ENCODE measurements at regions not wholly inside any gene's neighbourhood (a gene's known extent, or its start where the extent isn't known, plus 50 kb on each side); places are given as distances from the start of the nearest gene placed in this dataset.

GRCh38 chr3:34196914-34197313 is 398.5 kb downstream of the PDCD6IP start:
- Histone ChIP-seq H3K9me3 (ENCODE audit: control insufficient read depth in 1 of 2, low read length in 2 of 2) (no peaks in the 10 kb centered on the region), H3K27me3 (ENCODE audit: control insufficient read depth in 1 of 2, insufficient read depth in 2 of 2, low read length in 2 of 2) (no peaks in the 10 kb centered on the region), H3K36me3 (ENCODE audit: control insufficient read depth in 1 of 2, insufficient read depth in 2 of 2, low read length in 2 of 2) (no peaks in the 10 kb centered on the region), H3K27ac (ENCODE audit: low read depth, low read length) (no peak overlapping the region), H3K4me3 (ENCODE audit: low read depth in 1 of 2, low read length in 2 of 2) (no peak overlapping the region), H3K9ac (ENCODE audit: low read depth in 1 of 2, low read length in 2 of 2) (no peak overlapping the region), H3K4me1 (ENCODE audit: control insufficient read depth in 1 of 2, insufficient read depth in 2 of 2, low read length in 2 of 2) (peaks cover 0 to 9% of the 10 kb centered on the region in 2 donors)

- Histone ChIP-seq H3K9ac (ENCODE audit: low read depth in 1 of 2, low read length in 2 of 2) (no peak overlapping the region), H3K27me3 (ENCODE audit: control insufficient read depth in 1 of 2, insufficient read depth in 2 of 2, low read length in 2 of 2) (no peaks in the 10 kb centered on the region), H3K27ac (ENCODE audit: low read depth, low read length) (no peak overlapping the region), H3K9me3 (ENCODE audit: control insufficient read depth in 1 of 2, low read length in 2 of 2) (no peaks in the 10 kb centered on the region), H3K4me1 (ENCODE audit: control insufficient read depth in 1 of 2, insufficient read depth in 2 of 2, low read length in 2 of 2) (peaks cover 0 to 9% of the 10 kb centered on the region in 2 donors), H3K36me3 (ENCODE audit: control insufficient read depth in 1 of 2, insufficient read depth in 2 of 2, low read length in 2 of 2) (no peaks in the 10 kb centered on the region), H3K4me3 (ENCODE audit: low read depth in 1 of 2, low read length in 2 of 2) (no peak overlapping the region)
Measured at GRCh38 chr3:34198309-34198708, 399.9 kb downstream of the PDCD6IP start.

GRCh38 chr3:34200576-34200975 is 402.1 kb downstream of the PDCD6IP start:
- Histone ChIP-seq H3K36me3 (ENCODE audit: control insufficient read depth in 1 of 2, insufficient read depth in 2 of 2, low read length in 2 of 2) (no peaks in the 10 kb centered on the region), H3K27me3 (ENCODE audit: control insufficient read depth in 1 of 2, insufficient read depth in 2 of 2, low read length in 2 of 2) (no peaks in the 10 kb centered on the region), H3K4me3 (ENCODE audit: low read depth in 1 of 2, low read length in 2 of 2) (no peak overlapping the region), H3K9me3 (ENCODE audit: control insufficient read depth in 1 of 2, low read length in 2 of 2) (no peaks in the 10 kb centered on the region), H3K4me1 (ENCODE audit: control insufficient read depth in 1 of 2, insufficient read depth in 2 of 2, low read length in 2 of 2) (no peaks in the 10 kb centered on the region), H3K27ac (ENCODE audit: low read depth, low read length) (no peak overlapping the region), H3K9ac (ENCODE audit: low read depth in 1 of 2, low read length in 2 of 2) (no peak overlapping the region)

- H3K36me3 ChIP-seq (ENCODE audit: control insufficient read depth in 1 of 2, insufficient read depth in 2 of 2, low read length in 2 of 2): no peaks in the 10 kb centered on the region
- H3K9ac ChIP-seq (ENCODE audit: low read depth in 1 of 2, low read length in 2 of 2): no peak overlapping the region
- H3K9me3 ChIP-seq (ENCODE audit: control insufficient read depth in 1 of 2, low read length in 2 of 2): no peaks in the 10 kb centered on the region
- H3K27ac ChIP-seq (ENCODE audit: low read depth, low read length): no peak overlapping the region
- no peaks in the 10 kb centered on the region for H3K4me1 ChIP-seq (ENCODE audit: control insufficient read depth in 1 of 2, insufficient read depth in 2 of 2, low read length in 2 of 2)
- no peak overlapping the region for H3K4me3 ChIP-seq (ENCODE audit: low read depth in 1 of 2, low read length in 2 of 2)
- no peaks in the 10 kb centered on the region for H3K27me3 ChIP-seq (ENCODE audit: control insufficient read depth in 1 of 2, insufficient read depth in 2 of 2, low read length in 2 of 2)
Measured at GRCh38 chr3:34202975-34203374, 404.5 kb downstream of the PDCD6IP start.

- H3K9ac ChIP-seq (ENCODE audit: low read depth in 1 of 2, low read length in 2 of 2): no peak overlapping the region
- no peak overlapping the region for H3K4me3 ChIP-seq (ENCODE audit: low read depth in 1 of 2, low read length in 2 of 2)
- H3K9me3 ChIP-seq (ENCODE audit: control insufficient read depth in 1 of 2, low read length in 2 of 2): no peaks in the 10 kb centered on the region
- H3K4me1 ChIP-seq (ENCODE audit: control insufficient read depth in 1 of 2, insufficient read depth in 2 of 2, low read length in 2 of 2): no peaks in the 10 kb centered on the region
- no peaks in the 10 kb centered on the region for H3K27me3 ChIP-seq (ENCODE audit: control insufficient read depth in 1 of 2, insufficient read depth in 2 of 2, low read length in 2 of 2)
- no peaks in the 10 kb centered on the region for H3K36me3 ChIP-seq (ENCODE audit: control insufficient read depth in 1 of 2, insufficient read depth in 2 of 2, low read length in 2 of 2)
- no peak overlapping the region for H3K27ac ChIP-seq (ENCODE audit: low read depth, low read length)
Measured at GRCh38 chr3:34203386-34203785, 405.0 kb downstream of the PDCD6IP start.

- H3K9ac ChIP-seq (ENCODE audit: low read depth in 1 of 2, low read length in 2 of 2): no peak overlapping the region
- no peaks in the 10 kb centered on the region for H3K36me3 ChIP-seq (ENCODE audit: control insufficient read depth in 1 of 2, insufficient read depth in 2 of 2, low read length in 2 of 2)
- H3K27ac ChIP-seq (ENCODE audit: low read depth, low read length): no peak overlapping the region
- no peak overlapping the region for H3K4me3 ChIP-seq (ENCODE audit: low read depth in 1 of 2, low read length in 2 of 2)
- no peaks in the 10 kb centered on the region for H3K27me3 ChIP-seq (ENCODE audit: control insufficient read depth in 1 of 2, insufficient read depth in 2 of 2, low read length in 2 of 2)
- no peaks in the 10 kb centered on the region for H3K9me3 ChIP-seq (ENCODE audit: control insufficient read depth in 1 of 2, low read length in 2 of 2)
- H3K4me1 ChIP-seq (ENCODE audit: control insufficient read depth in 1 of 2, insufficient read depth in 2 of 2, low read length in 2 of 2): peaks cover 0 to 2% of the 10 kb centered on the region in 2 donors
Measured at GRCh38 chr3:34207002-34207401, 408.6 kb downstream of the PDCD6IP start.

- no peak overlapping the region for H3K4me3 ChIP-seq (ENCODE audit: low read depth in 1 of 2, low read length in 2 of 2)
- H3K27me3 ChIP-seq (ENCODE audit: control insufficient read depth in 1 of 2, insufficient read depth in 2 of 2, low read length in 2 of 2): no peaks in the 10 kb centered on the region
- H3K27ac ChIP-seq (ENCODE audit: low read depth, low read length): no peak overlapping the region
- H3K9ac ChIP-seq (ENCODE audit: low read depth in 1 of 2, low read length in 2 of 2): no peak overlapping the region
- peaks cover 0 to 10% of the 10 kb centered on the region in 2 donors for H3K4me1 ChIP-seq (ENCODE audit: control insufficient read depth in 1 of 2, insufficient read depth in 2 of 2, low read length in 2 of 2)
- no peaks in the 10 kb centered on the region for H3K36me3 ChIP-seq (ENCODE audit: control insufficient read depth in 1 of 2, insufficient read depth in 2 of 2, low read length in 2 of 2)
- no peaks in the 10 kb centered on the region for H3K9me3 ChIP-seq (ENCODE audit: control insufficient read depth in 1 of 2, low read length in 2 of 2)
Measured at GRCh38 chr3:34207806-34208205, 409.4 kb downstream of the PDCD6IP start.

GRCh38 chr3:34212175-34212574 is 413.7 kb downstream of the PDCD6IP start:
- H3K9ac ChIP-seq (ENCODE audit: low read depth in 1 of 2, low read length in 2 of 2): no peak overlapping the region
- no peak overlapping the region for H3K27ac ChIP-seq (ENCODE audit: low read depth, low read length)

GRCh38 chr3:34212656-34213055 is 414.2 kb downstream of the PDCD6IP start:
- H3K27me3 ChIP-seq (ENCODE audit: control insufficient read depth in 1 of 2, insufficient read depth in 2 of 2, low read length in 2 of 2): no peaks in the 10 kb centered on the region
- no peak overlapping the region for H3K4me3 ChIP-seq (ENCODE audit: low read depth in 1 of 2, low read length in 2 of 2)
- H3K27ac ChIP-seq (ENCODE audit: low read depth, low read length): no peak overlapping the region
- peaks cover 0 to 19% of the 10 kb centered on the region in 2 donors for H3K4me1 ChIP-seq (ENCODE audit: control insufficient read depth in 1 of 2, insufficient read depth in 2 of 2, low read length in 2 of 2)
- H3K9ac ChIP-seq (ENCODE audit: low read depth in 1 of 2, low read length in 2 of 2): no peak overlapping the region
- H3K36me3 ChIP-seq (ENCODE audit: control insufficient read depth in 1 of 2, insufficient read depth in 2 of 2, low read length in 2 of 2): no peaks in the 10 kb centered on the region
- no peaks in the 10 kb centered on the region for H3K9me3 ChIP-seq (ENCODE audit: control insufficient read depth in 1 of 2, low read length in 2 of 2)

More at GRCh38 chr3:34212175-34212574, 413.7 kb downstream of the PDCD6IP start:
- Histone ChIP-seq H3K4me3 (ENCODE audit: low read depth in 1 of 2, low read length in 2 of 2) (no peak overlapping the region), H3K9me3 (ENCODE audit: control insufficient read depth in 1 of 2, low read length in 2 of 2) (no peaks in the 10 kb centered on the region), H3K36me3 (ENCODE audit: control insufficient read depth in 1 of 2, insufficient read depth in 2 of 2, low read length in 2 of 2) (no peaks in the 10 kb centered on the region), H3K4me1 (ENCODE audit: control insufficient read depth in 1 of 2, insufficient read depth in 2 of 2, low read length in 2 of 2) (peaks cover 0 to 19% of the 10 kb centered on the region in 2 donors), H3K27me3 (ENCODE audit: control insufficient read depth in 1 of 2, insufficient read depth in 2 of 2, low read length in 2 of 2) (no peaks in the 10 kb centered on the region)

- Histone ChIP-seq H3K4me3 (ENCODE audit: low read depth in 1 of 2, low read length in 2 of 2) (no peak overlapping the region), H3K36me3 (ENCODE audit: control insufficient read depth in 1 of 2, insufficient read depth in 2 of 2, low read length in 2 of 2) (no peaks in the 10 kb centered on the region), H3K9me3 (ENCODE audit: control insufficient read depth in 1 of 2, low read length in 2 of 2) (no peaks in the 10 kb centered on the region), H3K27me3 (ENCODE audit: control insufficient read depth in 1 of 2, insufficient read depth in 2 of 2, low read length in 2 of 2) (no peaks in the 10 kb centered on the region), H3K27ac (ENCODE audit: low read depth, low read length) (no peak overlapping the region), H3K4me1 (ENCODE audit: control insufficient read depth in 1 of 2, insufficient read depth in 2 of 2, low read length in 2 of 2) (peaks cover 0 to 19% of the 10 kb centered on the region in 2 donors), H3K9ac (ENCODE audit: low read depth in 1 of 2, low read length in 2 of 2) (no peak overlapping the region)
Measured at GRCh38 chr3:34213478-34213877, 415.0 kb downstream of the PDCD6IP start.
